Fibroblast of villous mesenchyme (primary cell): ENCODE measurements at regions not wholly inside any gene's neighbourhood (a gene's known extent, or its start where the extent isn't known, plus 50 kb on each side); places are given as distances from the start of the nearest gene placed in this dataset.
A peak's percentile ranks its signal among the peaks of the same experiment; 100 is the strongest.

ENCODE experiments used
- DNase-seq: peaks from one replicate; pipeline ENCODE4 v3.0.0-alpha.2; 2010; ENCODE audit warnings: low read depth
- H3K4me3 ChIP-seq: 2 replicates; pipeline ENCODE4 v1.5.1; 2011; ENCODE audit warnings: low read depth, mild to moderate bottlenecking, low read length
- CTCF ChIP-seq: IDR thresholded peaks from 2 replicates; pipeline ENCODE4 v1.5.1; 2012; ENCODE audit warnings: low read depth, mild to moderate bottlenecking, low read length; ENCODE audit not compliant: insufficient read depth

GRCh38 chr1:177783051-177783450 lies 186.8 kb downstream of the SEC16B start:
- no peak for DNase-seq
- no peak overlapping the region for H3K4me3 ChIP-seq
- no peak for TF ChIP-seq CTCF

GRCh38 chr1:177780096-177780700 lies 189.7 kb downstream of the SEC16B start:
- H3K4me3 ChIP-seq, result no peak overlapping the region
- peak; percentile 60 for DNase-seq
- peak; percentile 49 for TF ChIP-seq CTCF

- no peak for DNase-seq
- no peak overlapping the region for H3K4me3 ChIP-seq
- TF ChIP-seq CTCF, result no peak
Measured at GRCh38 chr1:177779166-177779965, 190.5 kb downstream of the SEC16B start.

GRCh38 chr1:177775924-177776323 lies 193.9 kb downstream of the SEC16B start:
- no peak for DNase-seq
- no peak for TF ChIP-seq CTCF
- H3K4me3 ChIP-seq, result no peak overlapping the region

GRCh38 chr1:177772386-177772960 lies 197.4 kb downstream of the SEC16B start:
- no peak overlapping the region for H3K4me3 ChIP-seq
- no peak for TF ChIP-seq CTCF
- no peak for DNase-seq

- no peak for DNase-seq
- no peak overlapping the region for H3K4me3 ChIP-seq
- no peak for TF ChIP-seq CTCF
Measured at GRCh38 chr1:177771688-177772087, 198.2 kb downstream of the SEC16B start.
